Kidney epithelial cell (primary cell): ENCODE measurements at regions not wholly inside any gene's neighbourhood (a gene's known extent, or its start where the extent isn't known, plus 50 kb on each side); places are given as distances from the start of the nearest gene placed in this dataset.

ENCODE experiments used
- DNase-seq: peaks from one replicate; pipeline ENCODE4 v3.0.0-alpha.2; 2010; ENCODE audit warnings: low read depth
- H3K27me3 ChIP-seq: 2 replicates; pipeline ENCODE4 v1.6.0; 2011; ENCODE audit warnings: low read length; ENCODE audit not compliant: control insufficient read depth, insufficient read depth
- H3K36me3 ChIP-seq: 2 replicates; pipeline ENCODE4 v1.5.1; 2011; ENCODE audit warnings: low read length; ENCODE audit not compliant: control insufficient read depth, insufficient read depth
- H3K4me3 ChIP-seq: 2 replicates; pipeline ENCODE4 v1.5.1; 2011; ENCODE audit warnings: low read depth, mild to moderate bottlenecking, control low read depth, low read length
- TF ChIP-seq, protein P1 (sequence below): IDR thresholded peaks from 2 replicates; pipeline ENCODE4 v1.5.1; 2011; ENCODE audit warnings: mild to moderate bottlenecking, moderate library complexity, low read length, control low read depth, inconsistent platforms; ENCODE audit not compliant: insufficient read depth, poor library complexity, severe bottlenecking

DNA sequence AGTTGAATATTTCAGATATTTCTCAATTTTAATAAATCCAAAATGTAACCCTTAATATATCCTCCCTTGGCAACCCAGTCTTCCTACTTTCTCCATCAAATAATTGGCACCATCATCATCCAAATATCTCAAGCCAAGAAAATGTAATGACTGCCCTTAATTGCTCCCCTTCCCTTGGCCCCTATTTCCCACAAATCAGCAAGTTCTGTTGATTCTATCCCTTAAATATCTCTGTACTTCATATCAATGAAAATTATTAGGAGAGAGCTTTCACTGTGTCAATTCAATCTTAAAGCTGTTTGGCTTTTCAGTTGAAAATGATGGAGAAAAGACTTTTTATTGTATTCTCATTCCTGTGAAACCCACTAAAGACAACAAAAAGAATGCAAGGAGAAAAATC is 349.8 kb downstream of the HINT1 start:
- Histone ChIP-seq H3K4me3 (no peak overlapping the region), H3K27me3 (no peaks in the 10 kb centered on the region), H3K36me3 (no peaks in the 10 kb centered on the region)
- no peak for DNase-seq
- TF ChIP-seq, protein P1, sequence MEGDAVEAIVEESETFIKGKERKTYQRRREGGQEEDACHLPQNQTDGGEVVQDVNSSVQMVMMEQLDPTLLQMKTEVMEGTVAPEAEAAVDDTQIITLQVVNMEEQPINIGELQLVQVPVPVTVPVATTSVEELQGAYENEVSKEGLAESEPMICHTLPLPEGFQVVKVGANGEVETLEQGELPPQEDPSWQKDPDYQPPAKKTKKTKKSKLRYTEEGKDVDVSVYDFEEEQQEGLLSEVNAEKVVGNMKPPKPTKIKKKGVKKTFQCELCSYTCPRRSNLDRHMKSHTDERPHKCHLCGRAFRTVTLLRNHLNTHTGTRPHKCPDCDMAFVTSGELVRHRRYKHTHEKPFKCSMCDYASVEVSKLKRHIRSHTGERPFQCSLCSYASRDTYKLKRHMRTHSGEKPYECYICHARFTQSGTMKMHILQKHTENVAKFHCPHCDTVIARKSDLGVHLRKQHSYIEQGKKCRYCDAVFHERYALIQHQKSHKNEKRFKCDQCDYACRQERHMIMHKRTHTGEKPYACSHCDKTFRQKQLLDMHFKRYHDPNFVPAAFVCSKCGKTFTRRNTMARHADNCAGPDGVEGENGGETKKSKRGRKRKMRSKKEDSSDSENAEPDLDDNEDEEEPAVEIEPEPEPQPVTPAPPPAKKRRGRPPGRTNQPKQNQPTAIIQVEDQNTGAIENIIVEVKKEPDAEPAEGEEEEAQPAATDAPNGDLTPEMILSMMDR, result no peak

DNA sequence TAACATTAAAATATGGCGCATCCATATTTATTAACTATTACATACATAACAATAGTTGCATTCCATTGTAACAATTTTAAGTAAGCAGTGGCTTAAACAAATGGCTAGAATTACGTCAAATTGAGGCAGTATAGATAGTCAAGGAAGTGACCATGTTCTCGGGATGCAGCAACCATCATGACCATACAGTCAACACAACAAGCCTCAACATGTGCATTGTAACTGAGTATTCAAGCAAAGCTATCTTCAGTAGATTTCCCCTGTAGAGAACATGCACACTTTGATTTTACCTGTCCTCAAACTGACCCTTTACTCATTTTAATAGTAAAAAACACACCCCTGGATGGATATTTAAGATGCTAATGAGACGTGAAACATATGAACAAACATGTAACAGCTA is 356.4 kb downstream of the HINT1 start:
- Histone ChIP-seq H3K27me3 (no peaks in the 10 kb centered on the region), H3K4me3 (no peak overlapping the region), H3K36me3 (no peaks in the 10 kb centered on the region)
- TF ChIP-seq, protein P1, result no peak
- no peak for DNase-seq

DNA sequence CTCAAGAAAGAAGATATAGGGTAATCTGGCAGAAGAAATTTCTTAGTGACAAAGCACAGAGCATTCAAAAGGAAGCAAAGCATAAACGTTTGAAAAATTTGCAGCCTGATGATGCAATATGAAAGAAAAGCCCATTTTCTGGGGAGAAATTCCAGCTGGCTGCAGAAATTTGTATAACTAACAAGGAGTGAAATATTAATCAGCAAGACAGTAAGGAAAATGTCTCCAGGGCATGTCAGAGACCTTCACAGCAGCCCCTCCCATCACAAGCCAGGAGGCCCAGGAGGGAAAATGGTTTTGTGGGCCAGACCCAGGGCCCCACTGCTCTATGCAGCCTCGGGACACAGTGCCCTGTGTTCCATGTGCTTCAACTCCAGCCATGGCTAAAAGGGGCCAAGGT is 359.4 kb downstream of the HINT1 start:
- TF ChIP-seq, protein P1, result no peak
- no peak overlapping the region for H3K4me3 ChIP-seq
- no peak for DNase-seq
- H3K27me3 ChIP-seq, result no peaks in the 10 kb centered on the region
- H3K36me3 ChIP-seq, result no peaks in the 10 kb centered on the region

DNA sequence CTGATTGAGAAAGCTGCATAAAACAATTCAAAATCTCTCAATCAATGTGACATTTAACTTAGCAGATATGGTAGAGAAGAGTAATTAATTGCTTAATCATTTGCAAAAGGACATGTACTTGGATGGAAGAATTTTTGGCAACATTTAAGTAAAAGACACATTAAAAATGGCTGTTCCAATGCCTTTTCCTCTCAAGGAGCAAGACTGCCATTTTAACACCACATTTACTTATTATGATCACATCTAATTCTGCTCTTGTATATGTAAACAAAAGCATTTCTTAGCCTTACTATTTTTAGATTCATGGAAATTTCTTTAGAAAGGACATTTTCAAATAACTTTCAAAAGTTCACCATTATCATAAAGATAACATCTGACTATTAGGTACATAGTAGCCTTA is 360.0 kb downstream of the HINT1 start:
- TF ChIP-seq, protein P1, result no peak
- no peak for DNase-seq
- Histone ChIP-seq H3K27me3 (no peaks in the 10 kb centered on the region), H3K36me3 (no peaks in the 10 kb centered on the region), H3K4me3 (no peak overlapping the region)

DNA sequence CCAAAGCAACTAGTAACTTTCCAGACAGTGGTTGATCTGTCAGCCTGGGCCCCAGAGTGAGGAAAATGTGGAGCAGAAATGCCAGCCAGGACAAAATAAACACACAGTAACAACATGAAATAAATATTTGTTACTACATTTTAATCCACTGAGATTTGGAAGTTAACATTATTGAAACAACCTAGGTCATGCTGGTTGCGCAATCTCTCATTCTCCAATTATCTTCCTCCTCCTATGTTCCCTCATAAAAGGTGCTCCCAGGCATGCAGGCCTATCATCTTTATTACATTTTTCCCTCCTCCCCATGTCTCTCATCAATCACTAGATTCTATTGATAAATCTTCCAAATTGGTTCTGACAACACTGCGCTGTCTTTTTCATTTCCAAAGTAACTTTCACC is 363.1 kb downstream of the HINT1 start:
- TF ChIP-seq, protein P1, result no peak
- no peak for DNase-seq
- H3K36me3 ChIP-seq, result no peaks in the 10 kb centered on the region

DNA sequence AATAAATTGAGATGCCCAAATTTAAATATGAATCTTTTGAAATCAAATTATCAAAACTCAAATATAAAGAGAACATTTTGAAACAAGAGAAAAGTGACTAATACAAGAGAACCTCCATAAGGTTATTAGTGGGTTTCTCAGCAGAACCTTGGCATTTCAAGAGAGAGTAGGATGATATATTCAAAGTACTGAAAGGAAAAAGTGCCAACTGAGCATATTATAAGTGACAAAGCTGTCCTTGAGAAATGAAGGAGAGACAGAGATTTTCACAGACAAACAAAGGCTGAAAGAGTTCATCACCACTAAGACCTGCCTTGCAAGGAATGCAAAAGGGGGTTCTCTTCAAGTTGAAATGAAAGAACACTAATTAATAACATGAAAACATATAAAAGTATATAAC is 366.0 kb downstream of the HINT1 start:
- H3K36me3 ChIP-seq, result no peaks in the 10 kb centered on the region
- TF ChIP-seq, protein P1, result no peak
- no peak overlapping the region for H3K4me3 ChIP-seq
- H3K27me3 ChIP-seq, result no peaks in the 10 kb centered on the region
- no peak for DNase-seq

More for the DNA sequence above, 363.1 kb downstream of the HINT1 start:
- Histone ChIP-seq H3K27me3 (no peaks in the 10 kb centered on the region), H3K4me3 (no peak overlapping the region)
